Frontal cortex (tissue), 3 donors: ENCODE measurements at regions not wholly inside any gene's neighbourhood (a gene's known extent, or its start where the extent isn't known, plus 50 kb on each side); places are given as distances from the start of the nearest gene placed in this dataset.

Source experiments
- DNase-seq, 2 donors: peaks; one replicate each; pipeline ENCODE4 v3.0.0; 2012; ENCODE audit warnings: low spot score in 2 of 2
- FAIRE-seq: peaks from 2 replicates; lab custom pipeline; 2012; peaks lifted over from hg19 to GRCh38; lab: Jason Lieb, UNC
- donor health status: control.
- donor health status: control.
- donor health status: control.

GRCh38 chr13:74046431-74046830 is 87.8 kb downstream of the KLF12 start:
- DNase-seq, result no peak

GRCh38 chr13:74045583-74045982 is 88.6 kb downstream of the KLF12 start:
- FAIRE-seq (no peak), DNase-seq (no peak)

More at GRCh38 chr13:74046431-74046830, 87.8 kb downstream of the KLF12 start:
- FAIRE-seq, result no peak

GRCh38 chr13:74043237-74043636 is 91.0 kb downstream of the KLF12 start:
- FAIRE-seq, result no peak

GRCh38 chr13:74040200-74040599 is 94.0 kb downstream of the KLF12 start:
- DNase-seq, result no peak
- FAIRE-seq, result no peak

More at GRCh38 chr13:74043237-74043636, 91.0 kb downstream of the KLF12 start:
- no peak for DNase-seq

- no peak for FAIRE-seq
Measured at GRCh38 chr13:74039667-74040066, 94.5 kb downstream of the KLF12 start.

GRCh38 chr13:74039154-74039553 is 95.0 kb downstream of the KLF12 start:
- FAIRE-seq, result no peak
- DNase-seq, result no peak

More at GRCh38 chr13:74039667-74040066, 94.5 kb downstream of the KLF12 start:
- no peak for DNase-seq

- no peak for DNase-seq
- FAIRE-seq, result no peak
Measured at GRCh38 chr13:74037762-74038161, 96.4 kb downstream of the KLF12 start.

GRCh38 chr13:74036373-74036772 is 97.8 kb downstream of the KLF12 start:
- no peak for DNase-seq
- FAIRE-seq, result no peak

- DNase-seq (no peak), FAIRE-seq (no peak)
Measured at GRCh38 chr13:74035896-74036295, 98.3 kb downstream of the KLF12 start.

- FAIRE-seq, result no peak
Measured at GRCh38 chr13:74032325-74032724, 101.9 kb downstream of the KLF12 start.

GRCh38 chr13:74027161-74027779 is 106.9 kb downstream of the KLF12 start:
- no peak for FAIRE-seq
- no peak for DNase-seq

More at GRCh38 chr13:74032325-74032724, 101.9 kb downstream of the KLF12 start:
- no peak for DNase-seq

GRCh38 chr13:74026753-74027152 is 107.5 kb downstream of the KLF12 start:
- no peak for DNase-seq

GRCh38 chr13:74025369-74025768 is 108.8 kb downstream of the KLF12 start:
- DNase-seq, result no peak
- FAIRE-seq, result no peak

More at GRCh38 chr13:74026753-74027152, 107.5 kb downstream of the KLF12 start:
- FAIRE-seq, result no peak

- DNase-seq (no peak), FAIRE-seq (no peak)
Measured at GRCh38 chr13:74024856-74025255, 109.3 kb downstream of the KLF12 start.

- FAIRE-seq (no peak), DNase-seq (no peak)
Measured at GRCh38 chr13:74024314-74024713, 109.9 kb downstream of the KLF12 start.

GRCh38 chr13:74023484-74023883 is 110.7 kb downstream of the KLF12 start:
- DNase-seq, result no peak
- FAIRE-seq, result no peak

- FAIRE-seq, result no peak
Measured at GRCh38 chr13:74021505-74021904, 112.7 kb downstream of the KLF12 start.

GRCh38 chr13:74018062-74018431 is 116.2 kb downstream of the KLF12 start:
- DNase-seq (no peak), FAIRE-seq (no peak)

More at GRCh38 chr13:74021505-74021904, 112.7 kb downstream of the KLF12 start:
- DNase-seq, result no peak

GRCh38 chr13:74017301-74018061 is 116.7 kb downstream of the KLF12 start:
- DNase-seq (no peak), FAIRE-seq (peak; percentile 50)

GRCh38 chr13:74015137-74015536 is 119.1 kb downstream of the KLF12 start:
- no peak for FAIRE-seq

GRCh38 chr13:74009100-74009668 is 125.0 kb downstream of the KLF12 start:
- FAIRE-seq (no peak), DNase-seq (no peak)

More at GRCh38 chr13:74015137-74015536, 119.1 kb downstream of the KLF12 start:
- DNase-seq, result no peak
